NCI-H2227 (cell line): ENCODE measurements at regions not wholly inside any gene's neighbourhood (a gene's known extent, or its start where the extent isn't known, plus 50 kb on each side); places are given as distances from the start of the nearest gene placed in this dataset.

Experiments
- DNase-seq: peaks from one replicate; lab custom pipeline; 2025; ENCODE audit not compliant: unreplicated experiment; lab: John Stamatoyannopoulos, UW

DNA sequence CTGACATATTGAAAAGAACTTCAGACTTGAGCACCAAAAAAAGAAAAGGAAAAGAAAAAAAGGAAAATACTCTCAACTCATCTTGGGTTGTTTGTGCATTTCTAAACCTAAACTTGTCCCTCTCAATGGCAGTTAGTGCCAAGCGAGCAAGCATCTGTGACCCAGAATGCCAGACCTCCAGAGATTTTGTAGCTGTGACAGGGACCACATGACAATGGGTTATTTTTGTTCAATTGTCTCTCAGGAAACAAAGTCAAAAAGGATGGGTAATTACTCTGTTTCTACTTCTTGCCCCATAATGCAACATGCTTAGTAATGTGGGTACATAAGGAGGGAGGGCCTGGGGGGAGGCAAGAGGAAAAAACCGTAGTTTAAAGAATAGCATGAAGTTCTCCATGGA lies 285.7 kb upstream of the RTL1 start:
- no peak for DNase-seq

DNA sequence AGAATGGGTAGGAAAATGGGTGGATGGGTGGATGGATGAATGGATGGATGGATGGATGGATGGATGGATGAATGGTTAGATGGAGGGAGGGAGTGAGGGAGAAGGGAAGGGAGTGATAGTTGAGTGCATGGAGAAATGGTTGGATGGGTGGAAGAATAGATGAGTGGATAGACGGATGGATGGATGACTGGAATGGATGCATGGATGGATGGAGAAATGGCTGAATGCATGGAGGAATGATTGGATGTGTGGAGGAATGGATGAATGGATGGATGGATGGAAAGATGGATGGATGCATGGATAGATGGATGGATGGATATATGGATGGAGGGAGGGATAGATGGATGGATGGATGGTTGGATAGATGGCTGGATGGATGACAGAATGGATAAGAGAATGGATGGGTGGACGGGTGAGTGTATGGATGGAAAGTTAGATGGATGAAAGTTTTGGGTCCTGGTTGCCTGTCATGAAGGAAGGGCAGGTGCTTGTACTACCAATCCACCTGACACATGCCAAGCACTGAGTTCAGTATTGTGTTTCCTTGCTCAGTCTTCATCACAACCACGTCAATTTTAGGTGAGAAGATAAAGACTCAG lies 286.5 kb upstream of the RTL1 start:
- no peak for DNase-seq

DNA sequence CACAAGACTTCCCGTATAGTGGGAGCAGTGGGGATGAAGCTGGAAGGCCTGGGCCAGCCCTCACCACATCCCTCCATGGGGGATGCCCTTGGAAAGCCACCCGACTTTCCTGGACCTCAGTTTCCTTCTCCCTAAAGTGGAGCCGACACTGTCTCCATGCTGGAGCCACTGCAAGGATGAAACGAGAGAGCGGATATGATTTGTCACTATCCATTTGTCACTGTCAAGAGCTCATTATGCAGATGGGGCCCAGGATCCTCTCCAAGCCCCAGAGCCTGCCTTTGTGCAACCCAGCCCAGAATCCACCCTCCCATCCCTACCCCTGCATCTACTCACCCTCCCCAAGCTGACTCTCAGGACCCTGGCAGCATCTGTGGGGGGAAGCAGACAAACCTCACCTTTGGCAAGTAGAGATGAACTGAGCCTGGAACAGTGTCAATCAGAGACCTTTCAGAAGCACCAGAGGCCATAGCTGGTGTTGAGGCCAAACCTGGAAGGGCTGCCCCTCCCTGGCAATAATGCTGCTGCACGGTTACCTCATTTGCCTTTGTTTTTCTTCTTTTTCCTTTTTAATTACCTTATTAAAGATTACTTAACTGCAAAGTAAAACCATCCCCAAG lies 287.7 kb upstream of the RTL1 start:
- no peak for DNase-seq

DNA sequence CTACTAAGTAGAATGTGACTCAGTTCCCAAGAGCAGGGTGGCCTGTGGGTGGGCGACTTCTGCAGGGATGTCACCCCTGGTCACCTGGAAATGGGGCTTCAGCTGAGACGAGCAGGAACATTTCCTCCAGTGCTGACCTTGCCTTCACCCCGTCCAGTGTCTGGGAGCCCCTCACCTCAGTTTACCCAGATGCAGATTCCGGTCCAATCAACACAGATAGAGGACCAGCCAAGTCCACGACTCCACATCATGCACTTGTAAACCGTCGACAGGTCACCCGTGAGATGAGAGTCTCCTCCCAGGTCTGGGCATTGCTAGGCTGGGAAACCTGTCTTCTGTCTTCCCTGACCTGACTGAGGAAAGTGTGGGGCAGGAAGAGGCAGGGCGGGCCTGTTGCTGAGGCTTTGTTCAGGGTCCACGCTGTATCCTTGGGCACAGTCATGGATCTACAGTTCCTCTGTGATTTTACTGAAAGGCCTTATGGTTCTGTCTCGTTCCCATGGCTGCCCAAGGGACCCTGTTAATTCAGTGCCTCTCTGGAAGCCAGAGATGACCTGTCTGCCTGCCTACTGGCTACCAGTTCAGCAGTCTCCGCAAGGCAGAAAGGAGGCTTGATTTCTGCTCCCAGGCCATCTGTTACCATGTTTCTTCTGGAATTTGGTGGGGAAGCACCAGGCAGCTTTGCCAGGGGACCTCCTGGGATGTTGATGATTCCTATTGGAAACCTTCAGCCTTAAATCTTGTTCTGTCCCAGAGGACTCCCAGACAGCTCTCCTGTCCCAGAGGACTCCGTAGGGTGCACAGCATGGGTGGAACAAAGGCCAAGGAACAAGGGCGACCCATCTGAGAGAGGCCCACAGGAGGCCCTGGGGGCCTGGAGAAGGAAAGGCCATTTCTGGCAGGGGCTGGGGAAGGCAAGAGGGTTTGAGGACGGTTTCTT lies 288.5 kb upstream of the RTL1 start:
- no peak for DNase-seq

DNA sequence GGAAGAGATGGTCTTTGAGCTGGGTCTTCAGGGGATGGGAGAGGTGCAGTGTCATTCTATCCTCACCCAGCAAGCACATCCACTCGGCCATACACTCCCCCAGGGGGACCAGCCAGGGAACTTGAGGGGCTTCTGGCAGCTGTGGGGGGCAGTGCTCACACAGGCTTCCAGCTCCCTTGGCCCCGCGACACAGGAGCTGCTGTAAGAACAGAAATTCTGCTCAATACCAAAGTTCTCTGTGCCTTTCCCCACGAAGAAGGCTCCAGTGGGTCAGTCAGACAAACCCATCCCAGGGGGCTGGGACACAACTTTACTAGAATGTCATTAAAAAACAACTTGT lies 289.1 kb upstream of the RTL1 start:
- DNase-seq: no peak

DNA sequence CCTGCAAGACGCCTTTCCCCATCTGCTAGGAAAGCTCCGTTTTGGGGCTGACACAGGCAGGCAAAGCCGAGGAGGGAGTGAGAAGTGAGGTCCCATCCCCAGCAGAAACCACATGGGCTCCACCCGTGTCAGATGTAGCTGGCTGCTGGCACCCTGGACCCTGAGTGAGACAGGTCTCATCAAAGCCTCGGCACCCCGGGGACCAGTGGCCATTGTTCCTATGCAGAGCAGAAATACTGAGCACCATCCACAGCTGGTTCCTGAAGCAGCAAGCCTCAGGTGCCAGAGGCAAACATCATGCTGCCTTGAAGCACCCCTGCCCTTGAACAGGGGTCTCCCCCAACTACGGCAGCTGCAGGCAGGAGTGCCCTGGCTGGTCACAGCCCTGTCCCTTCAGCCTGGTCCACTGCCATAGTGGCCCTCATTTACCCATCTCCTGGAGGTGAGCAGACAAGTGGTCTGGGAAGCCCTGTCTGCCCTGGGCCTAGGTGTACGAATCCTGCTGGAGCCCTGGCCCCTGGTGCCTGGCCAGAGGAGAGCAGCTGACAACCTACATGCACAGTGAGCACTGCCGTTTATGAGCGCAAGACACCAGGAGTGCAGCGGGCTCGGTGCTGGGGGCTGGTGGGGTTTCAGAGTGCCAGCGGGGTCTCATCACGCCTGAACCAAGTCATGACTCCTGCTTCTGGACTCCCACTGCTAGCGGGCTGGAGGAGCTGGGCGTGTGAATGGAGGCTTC lies 289.8 kb upstream of the RTL1 start:
- DNase-seq: no peak

DNA sequence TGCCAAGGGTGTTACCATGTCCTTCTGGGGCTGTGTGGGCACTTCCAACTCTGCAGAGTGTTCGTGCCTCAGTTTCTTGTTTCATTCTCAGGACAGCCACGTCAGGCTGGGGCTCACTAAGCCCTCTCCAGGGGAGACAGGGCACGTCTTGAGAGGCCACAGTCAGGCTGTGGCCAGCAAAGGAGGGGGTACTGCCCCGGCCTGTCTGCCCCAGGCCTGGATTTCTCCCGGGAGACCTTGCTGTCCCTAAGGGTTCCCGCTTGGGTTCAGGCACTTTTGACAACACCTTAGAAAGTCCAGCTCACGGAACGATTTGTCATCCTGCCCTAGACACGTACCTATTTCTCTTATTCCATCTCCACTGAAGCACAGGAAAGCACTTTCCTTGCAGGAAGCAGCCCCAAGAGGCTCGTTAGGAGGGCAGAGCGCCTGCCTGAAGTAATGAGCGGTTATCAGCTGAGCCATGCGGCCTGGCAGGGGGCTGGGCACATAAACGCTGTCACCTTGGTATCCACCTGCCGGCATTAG lies 290.4 kb upstream of the RTL1 start:
- DNase-seq: no peak

DNA sequence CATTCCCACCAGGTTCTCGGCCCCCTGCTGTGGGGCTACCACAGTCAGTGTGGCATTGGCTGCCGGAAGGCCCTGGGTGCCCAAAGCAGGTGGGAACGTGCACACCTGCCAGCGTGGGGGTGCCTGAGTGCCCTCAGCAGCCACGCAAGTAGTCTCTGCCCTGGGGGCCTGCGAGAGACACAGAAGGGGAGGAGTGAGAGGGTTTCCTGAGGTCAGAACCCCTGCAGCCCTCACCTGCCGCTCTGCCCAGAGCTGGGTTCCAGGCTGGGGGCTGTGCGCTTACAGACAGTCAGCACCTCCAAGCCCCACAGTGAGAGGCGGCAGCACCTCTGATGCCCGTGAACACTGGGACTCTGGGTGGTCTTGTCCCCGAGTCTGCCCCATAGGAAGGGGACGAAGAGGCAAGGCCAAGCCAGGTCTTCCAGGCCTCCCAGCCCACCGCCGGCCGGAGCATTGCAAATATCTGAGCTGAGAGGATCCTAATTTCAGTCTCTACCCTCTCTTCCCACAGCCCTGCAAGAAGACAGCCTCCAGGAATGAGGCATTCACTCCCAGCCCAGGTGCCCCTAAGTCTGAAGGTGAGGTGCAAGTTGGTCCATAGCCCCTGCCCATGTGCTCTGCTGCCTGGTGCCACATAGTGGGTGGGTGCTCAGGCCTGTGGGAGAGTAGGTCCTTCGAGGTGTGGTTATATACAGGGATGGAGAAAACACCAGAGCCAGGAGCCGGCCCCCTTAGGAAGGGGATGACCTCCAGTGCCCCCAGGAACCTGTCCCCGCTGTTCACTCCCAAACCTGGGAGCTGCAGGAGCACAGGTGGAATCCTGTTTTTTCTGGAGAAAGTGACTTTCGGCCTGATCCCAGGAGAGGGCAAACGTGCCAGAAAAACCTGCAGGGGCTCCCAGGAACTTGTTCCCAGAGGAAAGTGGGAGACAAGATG lies 291.1 kb upstream of the RTL1 start:
- DNase-seq: no peak

DNA sequence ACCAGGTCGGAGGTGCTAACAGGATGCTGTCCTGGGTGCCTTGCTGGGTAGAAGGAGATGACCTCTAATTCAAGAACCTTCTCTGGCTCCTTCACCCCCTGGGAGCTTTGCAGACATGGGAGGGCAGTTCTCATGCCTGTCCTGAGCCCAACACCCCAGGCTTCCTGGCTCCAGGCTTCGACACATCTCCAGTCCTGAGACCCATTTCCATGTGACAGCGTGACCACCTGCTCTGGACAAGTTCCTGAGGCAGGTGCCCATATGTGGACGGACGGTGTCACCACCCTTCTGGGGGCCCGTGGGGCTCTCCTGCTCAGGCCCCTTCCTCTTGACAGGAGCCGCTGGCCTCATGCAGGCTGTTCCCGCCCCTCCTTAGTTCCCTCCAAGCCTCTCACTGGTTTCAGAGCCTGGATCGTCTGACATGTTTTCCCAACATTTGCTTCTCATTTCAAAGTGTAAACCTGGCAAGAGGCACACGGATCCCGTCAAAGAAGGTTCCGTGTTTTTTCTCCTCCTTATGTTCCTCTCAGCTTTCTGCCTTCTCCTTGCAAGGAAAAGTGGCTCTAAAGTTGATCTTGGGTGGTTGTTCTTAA lies 291.9 kb upstream of the RTL1 start:
- no peak for DNase-seq

DNA sequence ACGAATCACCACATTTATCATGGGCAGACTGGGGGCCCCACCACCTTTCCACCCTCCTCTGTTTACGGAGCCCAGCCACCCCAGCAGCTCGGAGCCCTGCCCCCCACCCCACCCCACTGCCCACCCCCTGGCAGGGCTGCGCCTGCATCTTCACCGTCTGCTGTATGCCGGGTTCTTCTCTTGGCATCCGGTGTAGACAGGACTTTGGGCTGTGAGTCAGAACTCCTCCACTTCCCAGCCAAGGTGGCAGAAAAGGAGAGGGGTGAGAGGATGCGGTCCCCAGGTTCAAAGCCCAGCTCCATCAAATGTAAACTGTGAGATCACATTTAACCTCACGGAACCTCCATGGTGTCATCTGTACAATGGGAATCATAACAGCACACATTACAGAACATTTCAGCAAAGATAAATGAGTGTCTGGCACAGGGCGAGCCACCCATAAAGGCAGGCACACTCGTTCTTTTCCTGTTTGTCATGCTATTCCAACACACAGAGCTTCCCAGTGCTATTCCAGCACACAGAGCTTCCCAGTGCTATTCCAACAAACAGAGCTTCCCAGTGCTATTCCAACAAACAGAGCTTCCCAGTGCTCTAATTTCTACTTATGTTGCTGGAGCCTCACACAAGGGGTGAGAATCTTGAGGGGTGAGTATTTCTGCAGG lies 292.7 kb upstream of the RTL1 start:
- DNase-seq: no peak

DNA sequence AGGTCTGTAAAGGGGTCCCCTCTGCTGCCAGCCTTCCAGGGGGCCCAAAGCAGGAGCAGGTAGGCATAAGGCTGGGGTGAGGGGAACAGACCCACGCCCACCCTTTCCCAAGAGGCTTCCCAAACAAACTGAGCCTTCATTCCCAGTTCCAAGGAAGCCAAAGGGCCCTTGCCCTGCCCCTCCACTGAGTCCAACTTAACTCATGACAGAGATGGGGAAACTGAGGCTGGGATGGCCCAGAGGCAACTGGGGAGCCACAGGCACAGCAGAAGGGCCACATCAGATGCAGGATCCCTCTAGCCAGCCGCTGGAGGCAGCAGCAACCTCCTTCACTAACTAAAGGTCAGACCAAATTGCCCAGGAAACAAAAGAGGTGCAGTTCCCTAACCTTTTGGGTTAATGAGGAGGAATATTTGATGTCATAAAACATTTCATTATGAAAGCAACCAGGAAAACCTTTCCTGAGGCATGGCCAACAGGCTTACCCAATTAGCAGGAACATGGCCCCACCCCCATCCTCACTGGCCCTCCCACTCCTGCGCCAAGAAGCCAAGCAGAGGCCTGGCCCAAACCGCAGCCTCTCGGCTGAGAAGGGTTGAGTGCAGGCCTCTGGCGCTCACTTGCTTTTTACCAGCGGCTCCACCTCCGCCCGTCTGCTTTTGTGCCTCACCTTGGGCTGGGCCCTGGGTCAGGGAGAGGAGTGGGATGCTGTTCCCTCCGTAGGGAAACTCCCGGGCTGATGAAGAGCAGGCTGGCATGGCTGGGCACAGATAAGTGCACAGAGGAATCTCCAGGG lies 293.5 kb upstream of the RTL1 start:
- DNase-seq: no peak

DNA sequence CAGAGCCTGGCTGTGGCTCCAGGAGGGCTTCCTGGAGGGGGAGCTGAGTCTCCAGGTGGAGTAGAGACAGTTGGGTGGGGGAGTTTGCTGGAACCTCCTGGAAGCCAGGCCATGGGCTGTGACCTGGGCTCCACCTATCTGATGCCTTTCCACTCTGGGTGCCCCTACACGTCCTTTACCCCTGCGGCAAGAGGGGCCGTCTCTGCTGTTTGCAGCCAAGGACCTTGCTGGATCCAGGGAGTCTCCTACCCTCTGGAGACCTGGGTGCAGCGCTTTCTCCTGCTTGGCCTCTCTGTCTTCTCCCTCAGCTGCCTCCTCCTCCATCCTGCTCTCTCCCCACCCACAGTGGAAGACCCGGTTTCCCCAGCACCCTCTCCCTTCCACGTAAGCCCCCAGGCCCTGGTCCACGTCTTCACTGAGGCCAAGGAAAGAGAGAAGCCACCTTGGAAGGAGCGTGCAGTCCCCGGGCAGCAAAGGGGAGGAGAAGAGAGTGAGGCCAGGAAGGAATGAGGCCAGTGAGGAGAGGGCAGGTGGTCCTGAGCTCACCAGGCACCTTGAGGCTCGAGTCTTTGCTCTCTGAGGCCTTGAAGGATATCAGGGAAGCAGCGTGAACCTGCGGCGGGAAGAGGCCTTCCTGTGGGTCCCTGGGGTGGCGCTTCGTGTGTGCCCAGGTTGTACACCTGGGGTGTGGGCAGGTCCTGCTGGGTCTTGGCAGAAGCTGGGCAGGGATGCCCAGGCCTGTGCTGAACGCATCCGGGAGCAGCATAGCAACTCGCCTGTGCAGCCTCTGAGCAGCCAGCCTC lies 294.3 kb upstream of the RTL1 start:
- no peak for DNase-seq

DNA sequence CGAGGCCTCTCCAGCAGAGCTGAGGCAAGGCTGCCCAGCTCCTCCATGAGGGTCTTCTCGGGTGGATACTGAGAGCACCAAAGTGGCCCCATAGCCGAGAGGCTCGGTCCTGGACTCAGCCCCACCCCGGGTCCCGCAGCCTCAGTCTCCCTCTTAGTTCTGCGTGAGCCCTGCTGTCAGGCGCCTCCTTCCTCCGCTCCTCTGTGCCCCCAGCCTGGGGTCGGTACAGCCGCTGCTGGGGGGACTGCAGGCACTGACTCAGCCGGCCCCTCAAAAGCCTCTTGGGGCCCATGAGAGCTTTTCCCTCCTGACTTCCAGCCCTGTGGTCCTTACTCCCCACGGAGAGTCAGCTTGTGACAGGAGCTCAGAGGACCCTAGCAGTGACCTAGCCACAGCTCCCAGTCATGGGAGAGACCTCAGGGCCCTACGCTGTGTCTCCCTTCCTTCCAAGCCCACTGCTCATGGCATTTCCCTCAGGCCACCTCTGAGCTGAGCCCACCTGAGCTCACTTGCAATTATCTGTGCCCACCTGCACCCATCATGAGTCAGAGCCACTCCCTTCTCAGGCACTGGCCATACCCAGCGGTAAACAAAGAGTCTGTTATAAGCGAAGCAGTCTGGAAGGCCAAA lies 295.0 kb upstream of the RTL1 start:
- no peak for DNase-seq

DNA sequence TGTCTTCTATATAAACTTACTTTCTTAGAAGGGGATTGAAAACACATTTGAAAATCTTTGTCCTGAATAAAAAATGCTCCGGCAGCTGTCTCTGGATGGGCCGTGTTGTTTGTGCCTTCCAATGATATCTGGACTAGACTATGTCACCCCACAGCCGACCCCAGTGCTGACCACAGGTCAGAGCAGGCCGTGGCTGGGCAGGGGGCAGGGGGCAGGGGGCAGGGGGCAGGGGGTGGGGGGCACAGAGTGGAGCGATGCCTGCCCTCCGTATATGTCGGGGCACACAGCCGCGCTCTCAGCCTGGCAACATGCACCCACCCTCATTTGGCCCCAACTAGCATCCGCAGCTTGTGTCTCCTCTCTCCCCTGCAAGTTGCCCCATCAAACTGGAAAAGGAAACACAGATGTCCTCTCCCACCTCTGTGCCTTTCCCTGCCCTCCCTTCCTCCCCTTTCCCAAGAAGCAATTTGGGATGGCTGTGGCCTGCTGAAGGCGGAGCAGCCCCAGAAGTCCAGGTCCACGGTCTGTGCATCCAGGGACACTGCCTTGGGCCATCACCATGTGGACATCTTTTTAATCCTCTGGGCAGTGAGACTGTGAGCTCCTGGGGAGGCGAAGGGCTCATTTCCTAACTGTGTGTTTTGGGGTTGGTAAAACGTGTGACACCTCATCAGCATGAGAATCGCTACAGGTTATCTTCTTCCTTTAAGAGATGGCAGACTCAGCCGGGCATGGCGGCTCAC lies 295.7 kb upstream of the RTL1 start:
- DNase-seq: no peak

DNA sequence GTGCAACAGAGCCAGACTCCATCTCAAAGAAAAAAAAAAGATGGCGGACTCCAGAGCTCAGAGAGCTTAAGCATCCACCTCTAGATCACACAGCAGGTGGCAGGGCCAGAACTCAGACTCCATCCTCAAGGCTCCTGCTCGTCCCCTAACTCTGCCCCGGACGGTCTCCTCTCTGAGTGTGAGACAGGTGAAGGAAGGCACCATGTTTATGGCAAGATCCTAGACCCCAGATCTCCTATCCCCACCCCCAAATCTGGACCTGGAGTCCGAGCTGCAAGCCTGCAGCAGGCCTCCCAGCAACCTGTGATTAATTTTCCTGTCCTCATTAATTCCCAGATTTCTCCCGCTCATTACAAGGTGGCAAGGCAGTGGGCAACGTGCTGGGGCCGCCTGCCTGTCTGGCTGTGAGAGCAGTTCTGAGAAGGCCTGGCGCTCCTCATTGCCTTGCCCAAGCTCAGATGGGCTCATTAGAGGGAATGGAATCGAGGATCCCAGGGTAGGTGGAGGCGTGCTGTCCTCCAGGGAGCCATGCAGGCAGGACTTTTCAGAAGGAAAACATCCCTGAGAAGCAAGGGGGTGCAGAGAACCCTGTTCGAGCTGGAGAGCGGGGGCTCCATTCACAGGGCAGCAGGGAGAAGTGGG lies 296.6 kb upstream of the RTL1 start:
- no peak for DNase-seq
